Kasumi-1 (cell line): ENCODE measurements at regions not wholly inside any gene's neighbourhood (a gene's known extent, or its start where the extent isn't known, plus 50 kb on each side); places are given as distances from the start of the nearest gene placed in this dataset.

Experiments
- DNase-seq, 2 experiments: peaks; one replicate each; lab custom pipeline; 2025; lab: John Stamatoyannopoulos, UW

GRCh38 chr2:24439971-24440340, 51.1 kb upstream of the NCOA1 start:
- no peak for DNase-seq

- no peak for DNase-seq
Observed at GRCh38 chr2:24439280-24439970, 51.6 kb upstream of the NCOA1 start.

- DNase-seq = no peak
Observed at GRCh38 chr2:24438106-24438505, 52.9 kb upstream of the NCOA1 start.

GRCh38 chr2:24435391-24436316, 55.4 kb upstream of the NCOA1 start:
- no peak for DNase-seq

- no peak for DNase-seq
Observed at GRCh38 chr2:24434541-24434940, 56.5 kb upstream of the NCOA1 start.

- no peak for DNase-seq
Observed at GRCh38 chr2:24432735-24433134, 58.3 kb upstream of the NCOA1 start.

- no peak for DNase-seq
Observed at GRCh38 chr2:24432121-24432520, 58.9 kb upstream of the NCOA1 start.

GRCh38 chr2:24429197-24430074, 61.6 kb upstream of the NCOA1 start:
- no peak for DNase-seq

- no peak for DNase-seq
Observed at GRCh38 chr2:24424387-24424786, 64.1 kb upstream of the ITSN2 start.

GRCh38 chr2:24423095-24423494, 62.8 kb upstream of the ITSN2 start:
- DNase-seq = no peak

- DNase-seq = peak; percentile 44 to 73
Observed at GRCh38 chr2:24421668-24422067, 61.3 kb upstream of the ITSN2 start.

GRCh38 chr2:24420373-24420772, 60.0 kb upstream of the ITSN2 start:
- no peak for DNase-seq

GRCh38 chr2:24418166-24418841, 58.0 kb upstream of the ITSN2 start:
- DNase-seq = no peak

GRCh38 chr2:24412812-24413211, 52.5 kb upstream of the ITSN2 start:
- DNase-seq = no peak

GRCh38 chr2:24411488-24412151, 51.3 kb upstream of the ITSN2 start:
- no peak for DNase-seq

- no peak for DNase-seq
Observed at GRCh38 chr2:24410976-24411375, 50.6 kb upstream of the ITSN2 start.

GRCh38 chr2:24409700-24410556, 49.6 kb upstream of the ITSN2 start:
- DNase-seq = peak; percentile 75 to 85
